HUES48 (cell line): ENCODE measurements at regions not wholly inside any gene's neighbourhood (a gene's known extent, or its start where the extent isn't known, plus 50 kb on each side); places are given as distances from the start of the nearest gene placed in this dataset.

ENCODE experiments used
- H3K27ac ChIP-seq: one replicate; pipeline ENCODE4 v1.7.0; 2013; ENCODE audit warnings: low read depth, low read length, inconsistent platforms
- H3K27me3 ChIP-seq: 2 replicates; pipeline ENCODE4 v1.6.1; 2013; ENCODE audit warnings: mild to moderate bottlenecking, low read length; ENCODE audit not compliant: control insufficient read depth, insufficient read depth
- H3K36me3 ChIP-seq: 2 replicates; pipeline ENCODE4 v1.6.1; 2013; ENCODE audit warnings: low read length; ENCODE audit not compliant: control insufficient read depth, insufficient read depth
- H3K4me1 ChIP-seq: 2 replicates; pipeline ENCODE4 v1.6.1; 2013; ENCODE audit warnings: mild to moderate bottlenecking, low read length; ENCODE audit not compliant: control insufficient read depth, insufficient read depth
- H3K4me3 ChIP-seq: 2 replicates; pipeline ENCODE4 v1.5.1; 2013; ENCODE audit warnings: mild to moderate bottlenecking, low read depth, low read length
- H3K9ac ChIP-seq: 2 replicates; pipeline ENCODE4 v1.6.1; 2013; ENCODE audit warnings: mild to moderate bottlenecking, low read depth, low read length, moderate library complexity
- H3K9me3 ChIP-seq: 2 replicates; pipeline ENCODE4 v1.6.1; 2013; ENCODE audit warnings: low read length; ENCODE audit not compliant: control insufficient read depth, insufficient read depth

- Histone ChIP-seq H3K9ac (no peak overlapping the region), H3K27ac (no peak overlapping the region), H3K27me3 (no peaks in the 10 kb centered on the region), H3K4me3 (no peak overlapping the region), H3K4me1 (no peaks in the 10 kb centered on the region), H3K36me3 (no peaks in the 10 kb centered on the region), H3K9me3 (no peaks in the 10 kb centered on the region)
These were observed 283.1 kb upstream of the TNRC6C start for GRCh38 chr17:77675411-77675810.

GRCh38 chr17:77675816-77676215 lies 282.7 kb upstream of the TNRC6C start:
- Histone ChIP-seq H3K9ac (no peak overlapping the region), H3K27me3 (no peaks in the 10 kb centered on the region), H3K27ac (no peak overlapping the region), H3K36me3 (no peaks in the 10 kb centered on the region), H3K4me1 (no peaks in the 10 kb centered on the region), H3K4me3 (no peak overlapping the region), H3K9me3 (no peaks in the 10 kb centered on the region)

GRCh38 chr17:77676237-77676661 lies 282.3 kb upstream of the TNRC6C start:
- Histone ChIP-seq H3K9ac (no peak overlapping the region), H3K36me3 (no peaks in the 10 kb centered on the region), H3K4me1 (no peaks in the 10 kb centered on the region), H3K4me3 (no peak overlapping the region), H3K9me3 (no peaks in the 10 kb centered on the region), H3K27me3 (no peaks in the 10 kb centered on the region), H3K27ac (no peak overlapping the region)

GRCh38 chr17:77677211-77677610 lies 281.3 kb upstream of the TNRC6C start:
- H3K9me3 ChIP-seq = no peaks in the 10 kb centered on the region
- H3K27me3 ChIP-seq = no peaks in the 10 kb centered on the region
- no peaks in the 10 kb centered on the region for H3K36me3 ChIP-seq
- no peak overlapping the region for H3K9ac ChIP-seq
- no peak overlapping the region for H3K27ac ChIP-seq
- no peaks in the 10 kb centered on the region for H3K4me1 ChIP-seq
- H3K4me3 ChIP-seq = no peak overlapping the region

- Histone ChIP-seq H3K4me3 (no peak overlapping the region), H3K27me3 (no peaks in the 10 kb centered on the region), H3K9ac (no peak overlapping the region), H3K36me3 (no peaks in the 10 kb centered on the region), H3K9me3 (no peaks in the 10 kb centered on the region), H3K4me1 (no peaks in the 10 kb centered on the region), H3K27ac (no peak overlapping the region)
These were observed 280.9 kb upstream of the TNRC6C start for GRCh38 chr17:77677630-77678029.

GRCh38 chr17:77679589-77679988 lies 278.9 kb upstream of the TNRC6C start:
- no peak overlapping the region for H3K27ac ChIP-seq
- H3K9me3 ChIP-seq = no peaks in the 10 kb centered on the region
- no peak overlapping the region for H3K9ac ChIP-seq
- no peak overlapping the region for H3K4me3 ChIP-seq
- no peaks in the 10 kb centered on the region for H3K4me1 ChIP-seq
- H3K36me3 ChIP-seq = no peaks in the 10 kb centered on the region
- no peaks in the 10 kb centered on the region for H3K27me3 ChIP-seq

GRCh38 chr17:77681861-77682260 lies 276.6 kb upstream of the TNRC6C start:
- Histone ChIP-seq H3K9me3 (no peaks in the 10 kb centered on the region), H3K9ac (no peak overlapping the region), H3K36me3 (no peaks in the 10 kb centered on the region), H3K4me3 (no peak overlapping the region), H3K4me1 (peaks cover 7% of the 10 kb centered on the region; the same call in 1 of the 2 replicates), H3K27me3 (no peaks in the 10 kb centered on the region), H3K27ac (no peak overlapping the region)

- Histone ChIP-seq H3K27ac (no peak overlapping the region), H3K36me3 (no peaks in the 10 kb centered on the region), H3K4me1 (peaks cover 7% of the 10 kb centered on the region; the same call in 1 of the 2 replicates), H3K27me3 (no peaks in the 10 kb centered on the region), H3K9ac (no peak overlapping the region), H3K9me3 (no peaks in the 10 kb centered on the region), H3K4me3 (no peak overlapping the region)
These were observed 273.4 kb upstream of the TNRC6C start for GRCh38 chr17:77684803-77685798.

- no peaks in the 10 kb centered on the region for H3K27me3 ChIP-seq
- H3K9ac ChIP-seq = no peak overlapping the region
- no peak overlapping the region for H3K27ac ChIP-seq
- H3K36me3 ChIP-seq = no peaks in the 10 kb centered on the region
- peaks cover 7% of the 10 kb centered on the region; the same call in 1 of the 2 replicates for H3K4me1 ChIP-seq
- no peaks in the 10 kb centered on the region for H3K9me3 ChIP-seq
- H3K4me3 ChIP-seq = no peak overlapping the region
These were observed 272.5 kb upstream of the TNRC6C start for GRCh38 chr17:77685881-77686486.

GRCh38 chr17:77686903-77687302 lies 271.6 kb upstream of the TNRC6C start:
- Histone ChIP-seq H3K9ac (no peak overlapping the region), H3K27me3 (no peaks in the 10 kb centered on the region; the same call in 1 of the 2 replicates), H3K36me3 (no peaks in the 10 kb centered on the region), H3K4me1 (peaks cover 7% of the 10 kb centered on the region; the same call in 1 of the 2 replicates), H3K27ac (no peak overlapping the region), H3K4me3 (no peak overlapping the region), H3K9me3 (no peaks in the 10 kb centered on the region)

- Histone ChIP-seq H3K4me1 (peaks cover 7% of the 10 kb centered on the region; the same call in 1 of the 2 replicates), H3K27me3 (no peaks in the 10 kb centered on the region; the same call in 1 of the 2 replicates), H3K36me3 (no peaks in the 10 kb centered on the region), H3K9me3 (no peaks in the 10 kb centered on the region), H3K4me3 (no peak overlapping the region), H3K27ac (no peak overlapping the region), H3K9ac (no peak overlapping the region)
These were observed 271.1 kb upstream of the TNRC6C start for GRCh38 chr17:77687417-77687816.
